ENCODE measurements at regions not wholly inside any gene's neighbourhood (a gene's known extent, or its start where the extent isn't known, plus 50 kb on each side); places are given as distances from the start of the nearest gene placed in this dataset.
A peak's percentile ranks its signal among the peaks of the same experiment; 100 is the strongest.

GRCh38 chr15:66917904-66918448 is 147.4 kb upstream of the SMAD3 start:
- intact Hi-C loops (cut with DNase I) = no loop called here
- H3K9me3 ChIP-seq = peaks cover 0 to 13% of the 10 kb centered on the region in 2 donors
- no peaks in the 10 kb centered on the region for H3K27me3 ChIP-seq
- DNase-seq (no peak), ATAC-seq (no peak)
- H3K36me3 ChIP-seq = no peaks in the 10 kb centered on the region
- no peak overlapping the region for H3K27ac ChIP-seq
- no peak overlapping the region for H3K4me3 ChIP-seq
- peaks cover 0 to 9% of the 10 kb centered on the region in 2 donors for H3K4me1 ChIP-seq
- TF ChIP-seq, protein P1, sequence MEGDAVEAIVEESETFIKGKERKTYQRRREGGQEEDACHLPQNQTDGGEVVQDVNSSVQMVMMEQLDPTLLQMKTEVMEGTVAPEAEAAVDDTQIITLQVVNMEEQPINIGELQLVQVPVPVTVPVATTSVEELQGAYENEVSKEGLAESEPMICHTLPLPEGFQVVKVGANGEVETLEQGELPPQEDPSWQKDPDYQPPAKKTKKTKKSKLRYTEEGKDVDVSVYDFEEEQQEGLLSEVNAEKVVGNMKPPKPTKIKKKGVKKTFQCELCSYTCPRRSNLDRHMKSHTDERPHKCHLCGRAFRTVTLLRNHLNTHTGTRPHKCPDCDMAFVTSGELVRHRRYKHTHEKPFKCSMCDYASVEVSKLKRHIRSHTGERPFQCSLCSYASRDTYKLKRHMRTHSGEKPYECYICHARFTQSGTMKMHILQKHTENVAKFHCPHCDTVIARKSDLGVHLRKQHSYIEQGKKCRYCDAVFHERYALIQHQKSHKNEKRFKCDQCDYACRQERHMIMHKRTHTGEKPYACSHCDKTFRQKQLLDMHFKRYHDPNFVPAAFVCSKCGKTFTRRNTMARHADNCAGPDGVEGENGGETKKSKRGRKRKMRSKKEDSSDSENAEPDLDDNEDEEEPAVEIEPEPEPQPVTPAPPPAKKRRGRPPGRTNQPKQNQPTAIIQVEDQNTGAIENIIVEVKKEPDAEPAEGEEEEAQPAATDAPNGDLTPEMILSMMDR (IDR thresholded peaks at IDR 0.05) = no peak

GRCh38 chr15:66919421-66919820 is 146.0 kb upstream of the SMAD3 start:
- H3K27me3 ChIP-seq = no peaks in the 10 kb centered on the region
- peaks cover 0 to 14% of the 10 kb centered on the region in 2 donors for H3K9me3 ChIP-seq
- ATAC-seq (peak; percentile 86), DNase-seq (peak in 1 of 4 donors; percentile 57)
- intact Hi-C loops (cut with DNase I) = no loop called here
- TF ChIP-seq, protein P1 (IDR thresholded peaks at IDR 0.05) = no peak
- H3K4me3 ChIP-seq = no peak overlapping the region
- peaks cover 0 to 9% of the 10 kb centered on the region in 2 donors for H3K4me1 ChIP-seq
- no peak overlapping the region for H3K27ac ChIP-seq
- H3K36me3 ChIP-seq = no peaks in the 10 kb centered on the region

- peaks cover 0 to 9% of the 10 kb centered on the region in 2 donors for H3K4me1 ChIP-seq
- no peak overlapping the region for H3K27ac ChIP-seq
- no peaks in the 10 kb centered on the region for H3K36me3 ChIP-seq
- ATAC-seq (peak; percentile 20), DNase-seq (peak in 1 of 4 donors; percentile 52)
- no peaks in the 10 kb centered on the region for H3K27me3 ChIP-seq
- no peak overlapping the region for H3K4me3 ChIP-seq
- TF ChIP-seq, protein P1 (IDR thresholded peaks at IDR 0.05) = no peak
- intact Hi-C loops (cut with DNase I) = no loop called here
- peaks cover 0 to 14% of the 10 kb centered on the region in 2 donors for H3K9me3 ChIP-seq
These were observed 144.0 kb upstream of the SMAD3 start for GRCh38 chr15:66921319-66921915.

DNA sequence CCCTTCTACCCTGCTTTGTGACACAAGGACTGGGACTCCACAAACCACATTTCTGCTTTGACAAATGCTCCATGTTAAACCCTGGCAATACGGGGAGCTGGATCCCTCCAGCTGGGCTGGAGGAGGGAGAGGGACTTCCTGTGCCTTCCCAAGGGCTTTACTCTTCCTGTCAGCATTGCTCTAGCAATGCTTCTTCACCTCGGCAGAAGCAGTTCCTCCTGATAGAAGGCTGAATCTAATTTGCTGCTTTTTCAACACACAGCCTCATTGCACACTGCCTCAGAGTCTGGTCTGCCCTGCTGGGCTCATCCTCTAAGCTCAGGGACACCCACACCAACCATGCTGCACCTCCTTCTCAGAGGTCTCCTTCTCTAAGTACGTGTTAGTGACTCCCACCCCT is 142.8 kb upstream of the SMAD3 start:
- ATAC-seq = no peak
- H3K4me3 ChIP-seq = no peak overlapping the region
- H3K4me1 ChIP-seq = peaks cover 0 to 11% of the 10 kb centered on the region in 2 donors
- no peak for DNase-seq
- TF ChIP-seq, protein P1 (IDR thresholded peaks at IDR 0.05) = no peak
- H3K36me3 ChIP-seq = no peaks in the 10 kb centered on the region
- intact Hi-C loops (cut with DNase I) = no loop called here
- H3K27me3 ChIP-seq = no peaks in the 10 kb centered on the region
- no peak overlapping the region for H3K27ac ChIP-seq
- peaks cover 0 to 14% of the 10 kb centered on the region in 2 donors for H3K9me3 ChIP-seq

- Histone ChIP-seq H3K27me3 (no peaks in the 10 kb centered on the region), H3K4me3 (no peak overlapping the region), H3K27ac (no peak overlapping the region), H3K36me3 (no peaks in the 10 kb centered on the region), H3K9me3 (peaks cover 0 to 9% of the 10 kb centered on the region in 2 donors), H3K4me1 (peaks cover 0 to 12% of the 10 kb centered on the region in 2 donors)
- TF ChIP-seq, protein P1 (IDR thresholded peaks at IDR 0.05) = peak in 1 of 2 donors; percentile 24
- intact Hi-C loops (cut with DNase I) = no loop called here
- DNase-seq = no peak
- peak; percentile 18 for ATAC-seq
These were observed 141.9 kb upstream of the SMAD3 start for GRCh38 chr15:66923438-66923881.
